ENCODE measurements at regions not wholly inside any gene's neighbourhood (a gene's known extent, or its start where the extent isn't known, plus 50 kb on each side); places are given as distances from the start of the nearest gene placed in this dataset.

DNA sequence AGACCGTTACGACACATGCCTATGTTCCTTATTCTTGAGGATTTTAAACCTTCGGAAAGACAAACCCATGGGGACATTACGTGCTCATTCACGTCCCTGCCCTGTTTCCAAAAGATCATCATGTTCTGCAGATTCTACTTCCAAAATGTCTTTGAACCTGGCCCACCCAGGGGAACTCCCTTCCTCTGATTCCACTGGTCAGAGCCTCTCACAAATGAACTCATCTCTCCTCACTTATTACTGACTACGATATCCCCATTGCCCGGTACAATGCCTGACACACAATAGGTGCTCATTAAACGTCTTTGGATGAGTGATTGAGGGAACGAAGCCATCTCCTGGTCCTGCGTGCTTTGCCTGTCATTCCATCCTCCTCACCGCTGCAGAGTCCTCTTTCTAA lies 168.3 kb upstream of the RNF32 start:
- TF ChIP-seq, protein P1, sequence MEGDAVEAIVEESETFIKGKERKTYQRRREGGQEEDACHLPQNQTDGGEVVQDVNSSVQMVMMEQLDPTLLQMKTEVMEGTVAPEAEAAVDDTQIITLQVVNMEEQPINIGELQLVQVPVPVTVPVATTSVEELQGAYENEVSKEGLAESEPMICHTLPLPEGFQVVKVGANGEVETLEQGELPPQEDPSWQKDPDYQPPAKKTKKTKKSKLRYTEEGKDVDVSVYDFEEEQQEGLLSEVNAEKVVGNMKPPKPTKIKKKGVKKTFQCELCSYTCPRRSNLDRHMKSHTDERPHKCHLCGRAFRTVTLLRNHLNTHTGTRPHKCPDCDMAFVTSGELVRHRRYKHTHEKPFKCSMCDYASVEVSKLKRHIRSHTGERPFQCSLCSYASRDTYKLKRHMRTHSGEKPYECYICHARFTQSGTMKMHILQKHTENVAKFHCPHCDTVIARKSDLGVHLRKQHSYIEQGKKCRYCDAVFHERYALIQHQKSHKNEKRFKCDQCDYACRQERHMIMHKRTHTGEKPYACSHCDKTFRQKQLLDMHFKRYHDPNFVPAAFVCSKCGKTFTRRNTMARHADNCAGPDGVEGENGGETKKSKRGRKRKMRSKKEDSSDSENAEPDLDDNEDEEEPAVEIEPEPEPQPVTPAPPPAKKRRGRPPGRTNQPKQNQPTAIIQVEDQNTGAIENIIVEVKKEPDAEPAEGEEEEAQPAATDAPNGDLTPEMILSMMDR (conservative IDR thresholded peaks at IDR 0.05 in 1 of 2, IDR thresholded peaks at IDR 0.05 in 1 of 2; ENCODE audit: extremely low read depth in 1 of 2, insufficient read depth in 1 of 2, low read depth in 1 of 2, low read length in 2 of 2): no peak
- no peak for TF ChIP-seq EZH2 (IDR thresholded peaks at IDR 0.05; ENCODE audit: borderline replicate concordance, low read length)

All from mammary epithelial cell (primary cell).